IMR-90 (cell line): ENCODE measurements at regions not wholly inside any gene's neighbourhood (a gene's known extent, or its start where the extent isn't known, plus 50 kb on each side); places are given as distances from the start of the nearest gene placed in this dataset.

Source experiments
- ATAC-seq: fragments of 200-7000 bp; cut with Tn5 transposase; 2 replicates; pipeline ENCODE4 v1.9.1; 2020; ENCODE audit warnings: low read depth, mild to moderate bottlenecking, moderate library complexity
- BruUV-seq: library from RNA; stranded (reverse); fragments of 400-500 nt; replicated peaks from 2 replicates; lab custom pipeline; 2021; lab: Mats Ljungman, UMichigan
- CTCF ChIA-PET: fragments of 300-600 bp; formaldehyde crosslinking; extraction: SDS; loops from one replicate; lab custom pipeline; 2021; ENCODE audit warnings: antibody characterized with exemption; lab: Yijun Ruan, JAX
- POLR2A ChIA-PET: fragments of 300-600 bp; sonication (Branson Sonifier 250); formaldehyde crosslinking; loops from one replicate; lab custom pipeline; 2022; ENCODE audit warnings: antibody characterized with exemption; ENCODE audit not compliant: unreplicated experiment; lab: Charles Lee
- DNase-seq: peaks from one replicate; pipeline ENCODE4 v3.0.0; 2013
- H2AFZ ChIP-seq: replicated peaks from 2 replicates; pipeline ENCODE3; 2013; ENCODE audit warnings: low read length, mild to moderate bottlenecking; ENCODE audit not compliant: poor library complexity
- H2AK5ac ChIP-seq: 2 replicates; pipeline ENCODE4 v1.6.1; 2013; ENCODE audit warnings: low read depth, low read length, inconsistent platforms
- H2AK9ac ChIP-seq: replicated peaks from 2 replicates; pipeline ENCODE3; 2013; ENCODE audit warnings: mild to moderate bottlenecking, low read depth, low read length, moderate library complexity; ENCODE audit not compliant: poor library complexity
- H2BK120ac ChIP-seq: 2 replicates; pipeline ENCODE4 v1.6.1; 2013; ENCODE audit warnings: low read depth, low read length, inconsistent platforms
- H2BK15ac ChIP-seq: 3 replicates; pipeline ENCODE4 v1.6.1; 2013; ENCODE audit warnings: low read depth, low read length, inconsistent platforms
- H2BK20ac ChIP-seq: 2 replicates; pipeline ENCODE4 v1.6.1; 2013; ENCODE audit warnings: low read depth, mild to moderate bottlenecking, inconsistent platforms, low read length, moderate library complexity
- H2BK5ac ChIP-seq: 2 replicates; pipeline ENCODE4 v1.6.1; 2013; ENCODE audit warnings: mild to moderate bottlenecking, low read depth, low read length, inconsistent platforms; ENCODE audit not compliant: poor library complexity, severe bottlenecking
- H3K14ac ChIP-seq: replicated peaks from 2 replicates; pipeline ENCODE4 v1.6.1; 2013; ENCODE audit warnings: low read depth, low read length, inconsistent platforms
- H3K18ac ChIP-seq: 2 replicates; pipeline ENCODE4 v1.6.1; 2013; ENCODE audit warnings: low read depth, low read length, control low read depth
- H3K23ac ChIP-seq: 2 replicates; pipeline ENCODE4 v1.6.1; 2013; ENCODE audit warnings: low read depth, low read length, inconsistent platforms
- H3K27ac ChIP-seq: 2 replicates; pipeline ENCODE4 v1.5.1; 2013; ENCODE audit warnings: mild to moderate bottlenecking, control low read depth, low read length; ENCODE audit not compliant: insufficient read depth
- H3K27me3 ChIP-seq: 2 replicates; pipeline ENCODE4 v1.6.1; 2013; ENCODE audit warnings: low read length; ENCODE audit not compliant: control insufficient read depth, insufficient read depth
- H3K36me3 ChIP-seq: 2 replicates; pipeline ENCODE4 v1.6.1; 2013; ENCODE audit warnings: low read length, mixed read lengths; ENCODE audit not compliant: control insufficient read depth, insufficient read depth
- H3K4ac ChIP-seq: 2 replicates; pipeline ENCODE4 v1.6.1; 2013; ENCODE audit warnings: low read depth, low read length, inconsistent platforms
- H3K4me1 ChIP-seq: 2 replicates; pipeline ENCODE4 v1.6.1; 2013; ENCODE audit warnings: low read length, mixed read lengths; ENCODE audit not compliant: control insufficient read depth, insufficient read depth
- H3K4me2 ChIP-seq: 2 replicates; pipeline ENCODE4 v1.6.1; 2013; ENCODE audit warnings: low read depth, mild to moderate bottlenecking, control low read depth, low read length, moderate library complexity
- H3K4me3 ChIP-seq: 2 replicates; pipeline ENCODE4 v1.5.1; 2013; ENCODE audit warnings: low read depth, mild to moderate bottlenecking, control low read depth, low read length, moderate library complexity; ENCODE audit not compliant: insufficient read depth
- H3K56ac ChIP-seq: 2 replicates; pipeline ENCODE4 v1.6.1; 2013; ENCODE audit warnings: low read length, inconsistent platforms; ENCODE audit not compliant: insufficient read depth; ENCODE audit errors: extremely low read depth
- H3K79me1 ChIP-seq, 2 experiments: 2 replicates each; pipeline ENCODE4 v1.6.1; 2013; ENCODE audit warnings: low read length in 2 of 2, inconsistent platforms in 1 of 2, low read depth in 1 of 2
- H3K9ac ChIP-seq: 2 replicates; pipeline ENCODE4 v1.6.1; 2013; ENCODE audit warnings: low read depth, low read length, control low read depth
- H3K9me1 ChIP-seq: 2 replicates; pipeline ENCODE4 v1.6.1; 2013; ENCODE audit warnings: low read length, inconsistent platforms; ENCODE audit not compliant: insufficient read depth
- H3K9me3 ChIP-seq: 2 replicates; pipeline ENCODE4 v1.6.1; 2013; ENCODE audit warnings: low read length; ENCODE audit not compliant: control insufficient read depth, insufficient read depth
- H4K20me1 ChIP-seq: 2 replicates; pipeline ENCODE4 v1.6.1; 2013; ENCODE audit warnings: low read length, inconsistent platforms; ENCODE audit not compliant: insufficient read depth
- H4K5ac ChIP-seq: 2 replicates; pipeline ENCODE4 v1.6.1; 2013; ENCODE audit warnings: mild to moderate bottlenecking, low read depth, low read length, control low read depth
- H4K8ac ChIP-seq, 2 experiments: 2 replicates each; pipeline ENCODE4 v1.6.1; 2013; ENCODE audit warnings: low read depth in 2 of 2, low read length in 2 of 2, control low read depth in 1 of 2, inconsistent platforms in 1 of 2
- H4K91ac ChIP-seq: 2 replicates; pipeline ENCODE4 v1.6.1; 2013; ENCODE audit warnings: low read depth, low read length, inconsistent platforms; ENCODE audit not compliant: insufficient read depth
- BHLHE40 ChIP-seq: fragments of 150-350 bp; IDR thresholded peaks from 2 replicates; pipeline ENCODE4 v1.6.1; 2016; ENCODE audit warnings: mild to moderate bottlenecking, low read depth, low read length
- CEBPB ChIP-seq: IDR thresholded peaks from 2 replicates; pipeline ENCODE4 v1.6.1; 2012; ENCODE audit warnings: low read depth, low read length, improper control_type of control experiment
- CHD1 ChIP-seq: IDR thresholded peaks from 2 replicates; pipeline ENCODE4 v1.6.1; 2012; ENCODE audit warnings: low read depth, low read length, improper control_type of control experiment
- ELK1 ChIP-seq: fragments of 150-350 bp; IDR thresholded peaks from 2 replicates; pipeline ENCODE4 v1.6.1; 2016; ENCODE audit warnings: low read depth, mild to moderate bottlenecking, low read length, moderate library complexity, borderline replicate concordance
- FOS ChIP-seq: fragments of 150-350 bp; IDR thresholded peaks from 2 replicates; pipeline ENCODE4 v1.6.1; 2016; ENCODE audit warnings: low read depth, low read length
- MAFK ChIP-seq: IDR thresholded peaks from 2 replicates; pipeline ENCODE4 v1.6.1; 2012; ENCODE audit warnings: low read depth, low read length, improper control_type of control experiment
- MAZ ChIP-seq: IDR thresholded peaks from 2 replicates; pipeline ENCODE4 v1.6.1; 2012; ENCODE audit warnings: low read depth, mild to moderate bottlenecking, low read length, improper control_type of control experiment, moderate library complexity, borderline replicate concordance
- MXI1 ChIP-seq: IDR thresholded peaks from 2 replicates; pipeline ENCODE4 v1.6.1; 2012; ENCODE audit warnings: low read depth, mild to moderate bottlenecking, low read length, moderate library complexity, borderline replicate concordance
- NFE2L2 ChIP-seq: fragments of 150-350 bp; IDR thresholded peaks from 2 replicates; pipeline ENCODE4 v1.6.1; 2016; ENCODE audit warnings: low read depth, mild to moderate bottlenecking, low read length
- POLR2A ChIP-seq: IDR thresholded peaks from 2 replicates; pipeline ENCODE4 v1.6.1; 2012; ENCODE audit warnings: mild to moderate bottlenecking, low read depth, low read length
- RAD21 ChIP-seq: IDR thresholded peaks from 2 replicates; pipeline ENCODE4 v1.6.1; 2012; ENCODE audit warnings: low read length, improper control_type of control experiment
- RCOR1 ChIP-seq: IDR thresholded peaks from 2 replicates; pipeline ENCODE4 v1.6.1; 2012; ENCODE audit warnings: mild to moderate bottlenecking, low read length, improper control_type of control experiment; ENCODE audit not compliant: insufficient replicate concordance
- RFX5 ChIP-seq: IDR thresholded peaks from 2 replicates; pipeline ENCODE4 v1.8.0; 2012; ENCODE audit warnings: low read depth, mild to moderate bottlenecking, low read length, moderate library complexity
- SMC3 ChIP-seq: fragments of 150-350 bp; IDR thresholded peaks from 2 replicates; pipeline ENCODE4 v1.6.1; 2016; ENCODE audit warnings: low read depth, mild to moderate bottlenecking, antibody characterized with exemption, low read length, moderate library complexity
- USF2 ChIP-seq: fragments of 150-350 bp; IDR thresholded peaks from 2 replicates; pipeline ENCODE4 v1.6.1; 2017; ENCODE audit warnings: mild to moderate bottlenecking, antibody characterized with exemption, low read length, low read depth
- WGBS, 2 experiments: methylation state at CpG; one replicate each; pipeline versions ENCODE4 v1.1.5 to v1.1.7; 2013; ENCODE audit warnings: missing lambda C conversion rate in 2 of 2; ENCODE audit not compliant: insufficient read length in 1 of 2; ENCODE audit errors: extremely low coverage in 2 of 2; 5-methylcytosine and 5-hydroxymethylcytosine counted together
- dilution Hi-C: fragments of 300-500 bp; cut with HindIII; formaldehyde crosslinking; loops from one replicate; pipeline ENCODE4 v1.14.3; 2018; ENCODE audit warnings: low sequenced_read_pairs; ENCODE audit not compliant: unreplicated experiment
- in situ Hi-C: fragments of 300-500 bp; cut with MboI; formaldehyde crosslinking; loops from 3 replicates; pipeline ENCODE4 v1.14.3; 2019; ENCODE audit warnings: low sequenced_read_pairs, inconsistent platforms, mixed read lengths
- intact Hi-C: fragments of 100-400 bp; cut with micrococcal nuclease; formaldehyde crosslinking; loops from 2 replicates; pipeline ENCODE4 v1.10.0; 2022
- TF ChIP-seq, protein P1 (sequence below): conservative IDR thresholded peaks from 2 replicates; pipeline ENCODE4 v1.5.1; 2012; ENCODE audit warnings: mild to moderate bottlenecking, low read depth, low read length, improper control_type of control experiment

GRCh38 chr1:103363008-103363365 is 162.5 kb upstream of the RNPC3 start:
- Histone ChIP-seq H2BK20ac (no peak overlapping the region), H3K4me3 (no peak overlapping the region)
- dilution Hi-C loops: no loop called here

More at GRCh38 chr1:103363008-103363365, 162.5 kb upstream of the RNPC3 start:
- H4K91ac ChIP-seq: no peak overlapping the region
- no peaks in the 10 kb centered on the region for H3K36me3 ChIP-seq
- H3K27ac ChIP-seq: no peak overlapping the region
- H3K79me1 ChIP-seq: no peaks in the 10 kb centered on the region
- ChIA-PET CTCF (no interaction called here), POLR2A (no interaction called here)
- no CpG with 5 or more reads among the region's 5 CpGs for WGBS, 2 experiments
- no peak overlapping the region for H3K56ac ChIP-seq
- intact Hi-C loops: no loop called here
- no peak overlapping the region for H4K5ac ChIP-seq
- no peak overlapping the region for H2AK5ac ChIP-seq
- H3K14ac ChIP-seq: no peak overlapping the region
- H2AFZ ChIP-seq: no peak overlapping the region
- H3K18ac ChIP-seq: no peak overlapping the region
- no peak overlapping the region for H2BK5ac ChIP-seq
- H2BK15ac ChIP-seq: no peak overlapping the region
- no peak overlapping the region for H3K4me2 ChIP-seq
- no peak overlapping the region for H2BK120ac ChIP-seq
- no peak overlapping the region for H3K23ac ChIP-seq
- no peak overlapping the region for H4K8ac ChIP-seq
- no peaks in the 10 kb centered on the region for H4K20me1 ChIP-seq
- H3K9me3 ChIP-seq: no peaks in the 10 kb centered on the region
- H3K4me1 ChIP-seq: no peaks in the 10 kb centered on the region
- H3K9me1 ChIP-seq: no peaks in the 10 kb centered on the region
- no TSS peak for BruUV-seq
- H2AK9ac ChIP-seq: no peak overlapping the region
- in situ Hi-C loops: no loop called here
- TF ChIP-seq ELK1 (no peak), NFE2L2 (no peak), CHD1 (no peak), MAZ (no peak), SMC3 (no peak), CEBPB (no peak), RAD21 (no peak), RFX5 (no peak), POLR2A (no peak), MAFK (no peak), BHLHE40 (no peak), RCOR1 (no peak), USF2 (no peak), FOS (no peak), MXI1 (no peak)
- TF ChIP-seq, protein P1, sequence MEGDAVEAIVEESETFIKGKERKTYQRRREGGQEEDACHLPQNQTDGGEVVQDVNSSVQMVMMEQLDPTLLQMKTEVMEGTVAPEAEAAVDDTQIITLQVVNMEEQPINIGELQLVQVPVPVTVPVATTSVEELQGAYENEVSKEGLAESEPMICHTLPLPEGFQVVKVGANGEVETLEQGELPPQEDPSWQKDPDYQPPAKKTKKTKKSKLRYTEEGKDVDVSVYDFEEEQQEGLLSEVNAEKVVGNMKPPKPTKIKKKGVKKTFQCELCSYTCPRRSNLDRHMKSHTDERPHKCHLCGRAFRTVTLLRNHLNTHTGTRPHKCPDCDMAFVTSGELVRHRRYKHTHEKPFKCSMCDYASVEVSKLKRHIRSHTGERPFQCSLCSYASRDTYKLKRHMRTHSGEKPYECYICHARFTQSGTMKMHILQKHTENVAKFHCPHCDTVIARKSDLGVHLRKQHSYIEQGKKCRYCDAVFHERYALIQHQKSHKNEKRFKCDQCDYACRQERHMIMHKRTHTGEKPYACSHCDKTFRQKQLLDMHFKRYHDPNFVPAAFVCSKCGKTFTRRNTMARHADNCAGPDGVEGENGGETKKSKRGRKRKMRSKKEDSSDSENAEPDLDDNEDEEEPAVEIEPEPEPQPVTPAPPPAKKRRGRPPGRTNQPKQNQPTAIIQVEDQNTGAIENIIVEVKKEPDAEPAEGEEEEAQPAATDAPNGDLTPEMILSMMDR: no peak
- H3K9ac ChIP-seq: no peak overlapping the region
- no peak for DNase-seq
- ATAC-seq: no peak
- no peak overlapping the region for H3K4ac ChIP-seq
- H3K27me3 ChIP-seq: no peaks in the 10 kb centered on the region
